HG02623 (cell line): ENCODE measurements at regions not wholly inside any gene's neighbourhood (a gene's known extent, or its start where the extent isn't known, plus 50 kb on each side); places are given as distances from the start of the nearest gene placed in this dataset.

Experiments
- ATAC-seq: cut with Tn5 transposase; IDR thresholded peaks from one replicate; pipeline ENCODE4 v1.9.1; 2021; ENCODE audit warnings: moderate library complexity; ENCODE audit not compliant: unreplicated experiment

- ATAC-seq, result no peak
Measured at GRCh38 chr2:117067900-117068299, 746.6 kb upstream of the DDX18 start.

- ATAC-seq, result no peak
Measured at GRCh38 chr2:117068371-117068770, 746.1 kb upstream of the DDX18 start.

GRCh38 chr2:117071556-117072102 is 742.9 kb upstream of the DDX18 start:
- no peak for ATAC-seq

DNA sequence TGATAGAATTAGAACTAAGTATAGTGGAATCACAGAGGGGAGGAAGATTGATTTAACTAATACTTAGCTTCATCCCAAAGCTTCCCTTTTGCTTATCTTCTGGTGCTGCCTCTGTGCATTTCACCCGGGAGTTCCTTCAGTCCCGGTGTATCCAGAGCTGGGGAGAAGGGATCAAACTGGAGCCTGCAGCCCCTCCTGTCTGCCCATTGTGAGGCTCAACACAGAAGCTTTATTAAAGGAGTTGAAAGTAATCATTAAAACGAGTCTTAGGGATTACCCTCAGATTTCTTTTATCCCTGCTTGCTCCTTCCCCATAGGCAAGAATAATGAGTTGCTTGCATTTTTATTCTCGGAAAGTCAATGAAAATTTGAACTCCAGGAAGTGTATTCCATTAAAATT is 739.7 kb upstream of the DDX18 start:
- ATAC-seq, result no peak

DNA sequence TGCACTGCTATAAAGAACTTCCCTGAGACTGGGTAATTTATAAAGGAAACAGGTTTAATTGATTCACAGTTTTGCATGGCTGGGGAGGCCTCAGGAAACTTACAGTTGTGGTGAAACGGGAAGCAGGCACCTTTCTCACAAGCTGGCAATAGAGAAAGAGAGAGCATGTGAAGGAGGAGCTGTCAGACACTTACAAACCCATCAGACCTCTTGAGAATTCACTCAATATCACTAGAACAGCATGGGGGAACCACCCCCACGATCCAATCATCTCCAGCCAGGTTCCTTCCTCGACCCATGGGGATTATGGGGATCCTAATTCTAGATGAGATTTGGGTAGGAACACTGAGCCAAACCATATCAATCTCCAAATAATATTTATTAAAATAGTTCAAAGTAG is 729.2 kb upstream of the DDX18 start:
- no peak for ATAC-seq

DNA sequence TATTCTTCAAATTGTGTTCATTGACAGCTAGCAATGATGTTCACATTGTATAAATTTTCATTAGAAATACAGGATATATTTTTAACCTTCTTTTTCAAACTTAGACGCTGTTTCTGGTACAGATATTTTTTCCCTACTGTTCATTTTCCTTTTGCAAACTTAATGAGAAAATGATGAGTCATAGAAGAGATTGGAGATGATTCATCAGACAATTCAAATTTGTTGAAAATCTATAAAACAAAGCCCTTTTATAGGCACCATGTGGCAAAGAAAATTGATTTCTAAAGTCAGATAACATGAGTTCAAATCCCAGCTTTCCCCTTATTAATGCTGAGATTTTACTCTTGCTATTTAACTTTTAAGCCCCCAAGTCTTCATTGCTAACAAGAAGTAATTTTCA is 728.8 kb upstream of the DDX18 start:
- no peak for ATAC-seq

DNA sequence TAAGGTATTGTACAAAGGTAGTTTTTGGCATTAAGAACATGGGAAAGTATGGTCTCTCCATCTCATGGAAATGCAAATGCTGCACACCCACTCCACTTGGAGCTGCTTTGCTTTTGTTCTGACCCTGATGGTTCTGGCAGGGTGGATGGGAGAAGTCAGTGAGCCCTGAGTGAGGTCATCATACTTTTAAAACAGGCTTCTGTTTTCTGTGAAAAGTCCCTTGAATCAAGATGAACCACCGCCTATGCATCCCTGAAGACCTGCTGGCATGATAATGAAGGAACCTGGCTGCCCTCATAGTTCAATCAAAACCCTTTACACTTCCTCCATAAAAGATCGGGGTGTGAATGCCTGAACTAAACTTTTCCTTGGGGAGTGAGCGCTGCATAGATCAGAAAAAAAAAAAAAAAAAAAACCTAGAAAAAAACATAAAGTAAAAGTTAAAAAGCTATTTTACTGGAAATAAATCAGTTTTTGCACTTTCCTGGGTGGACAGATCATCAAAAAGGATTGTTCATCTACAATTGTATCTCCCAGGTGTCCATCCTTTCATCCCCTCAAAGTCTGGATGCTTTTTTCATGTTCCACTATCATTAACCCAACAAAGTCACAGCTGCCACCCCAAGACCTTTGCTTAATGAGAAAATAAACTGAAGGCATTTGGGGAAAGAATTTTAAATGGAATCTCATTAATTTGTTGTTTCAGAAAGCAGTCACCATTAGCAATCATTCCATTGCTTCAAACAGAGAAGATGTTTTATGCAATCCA is 728.1 kb upstream of the DDX18 start:
- no peak for ATAC-seq

GRCh38 chr2:117086943-117087250 is 727.6 kb upstream of the DDX18 start:
- ATAC-seq, result no peak

GRCh38 chr2:117087535-117088291 is 726.8 kb upstream of the DDX18 start:
- no peak for ATAC-seq

DNA sequence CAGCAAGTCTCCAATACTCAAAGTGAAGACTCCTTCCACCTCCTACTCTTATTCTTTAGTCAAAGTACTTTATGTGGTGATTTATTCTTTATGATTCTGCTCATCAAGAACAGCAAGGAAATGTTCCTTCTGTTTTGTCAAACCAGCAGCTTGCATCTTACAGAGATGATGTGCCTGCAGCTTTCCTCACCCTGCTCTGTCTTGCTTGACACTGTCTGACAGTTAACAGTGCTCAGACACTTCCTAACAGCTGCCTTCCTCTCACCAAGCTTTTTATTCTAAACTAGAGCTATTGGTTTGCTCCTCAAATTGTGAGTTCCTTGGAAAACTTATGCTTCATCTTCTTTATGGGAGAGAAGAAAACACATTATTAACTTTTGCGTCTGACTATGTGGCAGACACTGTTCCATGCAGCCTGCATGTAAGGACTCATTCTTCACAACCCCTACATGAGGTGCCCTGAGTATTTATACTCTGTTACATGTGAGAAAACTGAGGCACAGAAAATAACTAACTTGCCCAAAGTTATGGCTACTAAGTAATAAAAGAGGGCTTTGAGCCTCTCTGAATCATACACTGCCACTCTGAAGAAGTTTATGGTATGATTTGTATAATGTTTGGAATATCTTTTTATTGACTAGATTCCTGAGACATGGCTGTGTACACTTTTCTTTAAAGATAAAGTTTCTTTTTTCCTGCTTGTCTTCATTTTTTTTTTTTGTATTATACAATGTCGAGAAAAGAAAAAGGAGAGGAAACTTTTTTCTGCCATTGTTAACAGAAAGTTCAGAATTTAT is 723.3 kb upstream of the DDX18 start:
- no peak for ATAC-seq

- ATAC-seq, result no peak
Measured at GRCh38 chr2:117101613-117102012, 712.9 kb upstream of the DDX18 start.

GRCh38 chr2:117108741-117109267 is 705.7 kb upstream of the DDX18 start:
- no peak for ATAC-seq

GRCh38 chr2:117118994-117119393 is 695.5 kb upstream of the DDX18 start:
- ATAC-seq, result no peak

GRCh38 chr2:117123362-117123761 is 691.1 kb upstream of the DDX18 start:
- no peak for ATAC-seq

DNA sequence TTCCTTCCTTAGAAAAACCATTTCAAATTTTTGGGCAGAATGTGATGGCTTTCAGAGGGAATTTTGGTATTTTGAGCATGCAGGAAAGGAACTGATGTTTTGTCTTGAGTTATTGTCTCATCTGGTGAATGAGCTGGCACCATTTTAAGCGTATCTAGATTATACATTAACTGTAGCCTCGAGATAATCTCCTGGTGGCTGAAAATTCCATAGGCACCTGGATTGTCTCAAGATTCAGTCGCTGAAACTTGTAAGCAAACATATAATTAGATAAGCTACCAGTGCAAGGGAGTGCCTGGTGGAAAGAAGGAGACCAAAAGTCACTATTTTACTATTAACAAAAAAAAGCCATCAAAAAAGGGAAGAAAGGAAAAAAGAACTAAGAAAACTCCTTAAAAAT is 687.8 kb upstream of the DDX18 start:
- ATAC-seq, result no peak

- no peak for ATAC-seq
Measured at GRCh38 chr2:117127680-117128079, 686.8 kb upstream of the DDX18 start.

GRCh38 chr2:117128461-117128860 is 686.0 kb upstream of the DDX18 start:
- ATAC-seq, result no peak

GRCh38 chr2:117137371-117137770 is 677.1 kb upstream of the DDX18 start:
- no peak for ATAC-seq

DNA sequence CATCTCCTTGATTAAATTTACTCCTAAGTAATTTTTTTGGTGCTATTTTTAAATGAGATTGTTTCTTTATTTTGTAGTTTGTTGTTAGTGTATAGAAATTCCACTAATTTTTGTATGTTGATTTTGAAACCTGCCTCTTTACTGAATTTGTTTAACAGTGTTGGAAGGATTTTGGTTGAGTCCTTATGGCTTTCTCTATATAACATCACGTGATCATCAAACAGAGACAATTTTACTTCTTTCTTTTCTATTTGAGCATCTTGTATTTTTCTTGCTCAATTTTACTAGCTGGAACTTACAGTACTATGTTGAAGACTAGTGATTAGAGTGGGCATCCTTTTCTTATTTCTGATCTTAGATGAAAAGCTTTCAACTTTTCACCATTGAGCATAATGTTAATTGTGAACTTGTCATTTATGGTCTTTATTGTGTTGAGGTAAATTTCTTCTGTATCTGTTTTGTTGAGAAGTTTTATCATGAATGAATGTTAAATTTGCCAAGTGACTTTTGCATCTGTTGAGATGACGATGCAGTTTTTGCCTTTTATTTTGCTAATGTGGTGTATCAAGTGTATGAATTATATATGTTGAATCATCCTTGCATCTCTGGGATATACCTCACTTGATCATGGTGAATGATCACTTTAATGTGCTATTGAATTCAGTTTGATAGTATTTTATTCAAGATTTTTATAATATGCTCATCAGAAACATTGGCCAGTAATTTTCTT is 645.3 kb upstream of the DDX18 start:
- ATAC-seq, result no peak

DNA sequence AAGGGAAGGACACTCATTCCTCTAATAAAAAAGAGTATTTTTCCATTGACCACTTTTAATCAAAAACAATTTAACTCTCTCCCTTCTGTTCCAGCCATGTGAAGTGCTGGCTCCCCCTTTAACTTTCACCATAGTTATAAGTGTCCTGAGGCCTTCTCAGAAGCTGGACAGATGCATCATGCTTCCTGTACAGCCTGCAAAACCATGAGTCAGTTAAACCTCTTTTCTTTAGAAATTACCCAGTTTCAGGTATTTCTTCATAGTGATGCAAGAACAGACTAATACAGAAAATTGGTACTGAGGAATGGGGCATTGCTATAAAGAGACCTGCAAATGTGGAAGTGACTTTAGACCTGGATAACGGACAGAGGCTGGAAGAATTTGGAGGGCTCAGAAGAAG is 643.6 kb upstream of the DDX18 start:
- no peak for ATAC-seq

GRCh38 chr2:117179405-117179804 is 635.1 kb upstream of the DDX18 start:
- no peak for ATAC-seq
